ENCODE measurements at regions not wholly inside any gene's neighbourhood (a gene's known extent, or its start where the extent isn't known, plus 50 kb on each side); places are given as distances from the start of the nearest gene placed in this dataset.

- no peaks in the 10 kb centered on the region for H3K4me1 ChIP-seq (ENCODE audit: insufficient read depth, low read length)
- no peaks in the 10 kb centered on the region for H4K20me1 ChIP-seq (ENCODE audit: insufficient read depth, low read length)
- H3K27me3 ChIP-seq (ENCODE audit: insufficient read depth, low read length): no peaks in the 10 kb centered on the region
- no peak overlapping the region for H2AFZ ChIP-seq (ENCODE audit: low read length)
- H3K79me2 ChIP-seq (ENCODE audit: insufficient read depth, low read length): no peaks in the 10 kb centered on the region
- H3K27ac ChIP-seq (ENCODE audit: low read depth, low read length): no peak overlapping the region
- no peaks in the 10 kb centered on the region for H3K9me3 ChIP-seq (ENCODE audit: low read depth, low read length)
- TF ChIP-seq CTCF (IDR thresholded peaks at IDR 0.05; ENCODE audit: extremely low read depth, low read depth, low read length): no peak
- no peaks in the 10 kb centered on the region for H3K36me3 ChIP-seq (ENCODE audit: insufficient read depth, low read length)
- H3K4me3 ChIP-seq (ENCODE audit: insufficient read depth, low read length): no peak overlapping the region
- DNase-seq (ENCODE audit: insufficient read length, low spot score, missing footprints): no peak
- no peak overlapping the region for H3K4me2 ChIP-seq (ENCODE audit: insufficient read depth, low read length)
Measured at GRCh38 chr1:83625646-83626045, 373.3 kb downstream of the TTLL7 start.

GRCh38 chr1:83620016-83620415 lies 378.9 kb downstream of the TTLL7 start:
- Histone ChIP-seq H3K4me2 (ENCODE audit: insufficient read depth, low read length) (no peak overlapping the region), H3K27ac (ENCODE audit: low read depth, low read length) (no peak overlapping the region), H3K27me3 (ENCODE audit: insufficient read depth, low read length) (no peaks in the 10 kb centered on the region), H3K36me3 (ENCODE audit: insufficient read depth, low read length) (no peaks in the 10 kb centered on the region), H3K79me2 (ENCODE audit: insufficient read depth, low read length) (no peaks in the 10 kb centered on the region), H3K9me3 (ENCODE audit: low read depth, low read length) (no peaks in the 10 kb centered on the region), H3K4me3 (ENCODE audit: insufficient read depth, low read length) (no peak overlapping the region), H3K4me1 (ENCODE audit: insufficient read depth, low read length) (no peaks in the 10 kb centered on the region), H2AFZ (ENCODE audit: low read length) (no peak overlapping the region), H4K20me1 (ENCODE audit: insufficient read depth, low read length) (no peaks in the 10 kb centered on the region)
- no peak for TF ChIP-seq CTCF (IDR thresholded peaks at IDR 0.05; ENCODE audit: extremely low read depth, low read depth, low read length)
- no peak for DNase-seq (ENCODE audit: insufficient read length, low spot score, missing footprints)

- Histone ChIP-seq H3K27me3 (ENCODE audit: insufficient read depth, low read length) (no peaks in the 10 kb centered on the region), H3K36me3 (ENCODE audit: insufficient read depth, low read length) (no peaks in the 10 kb centered on the region), H3K79me2 (ENCODE audit: insufficient read depth, low read length) (no peaks in the 10 kb centered on the region), H2AFZ (ENCODE audit: low read length) (no peak overlapping the region), H3K9me3 (ENCODE audit: low read depth, low read length) (no peaks in the 10 kb centered on the region), H3K4me3 (ENCODE audit: insufficient read depth, low read length) (no peak overlapping the region), H3K4me1 (ENCODE audit: insufficient read depth, low read length) (no peaks in the 10 kb centered on the region), H3K4me2 (ENCODE audit: insufficient read depth, low read length) (no peak overlapping the region), H4K20me1 (ENCODE audit: insufficient read depth, low read length) (no peaks in the 10 kb centered on the region), H3K27ac (ENCODE audit: low read depth, low read length) (no peak overlapping the region)
- TF ChIP-seq CTCF (IDR thresholded peaks at IDR 0.05; ENCODE audit: extremely low read depth, low read depth, low read length): no peak
- no peak for DNase-seq (ENCODE audit: insufficient read length, low spot score, missing footprints)
Measured at GRCh38 chr1:83619170-83619896, 379.6 kb downstream of the TTLL7 start.

GRCh38 chr1:83617883-83618282 lies 381.0 kb downstream of the TTLL7 start:
- Histone ChIP-seq H3K4me3 (ENCODE audit: insufficient read depth, low read length) (no peak overlapping the region), H3K4me1 (ENCODE audit: insufficient read depth, low read length) (no peaks in the 10 kb centered on the region), H3K27me3 (ENCODE audit: insufficient read depth, low read length) (no peaks in the 10 kb centered on the region), H3K4me2 (ENCODE audit: insufficient read depth, low read length) (no peak overlapping the region), H3K27ac (ENCODE audit: low read depth, low read length) (no peak overlapping the region), H4K20me1 (ENCODE audit: insufficient read depth, low read length) (no peaks in the 10 kb centered on the region), H3K9me3 (ENCODE audit: low read depth, low read length) (no peaks in the 10 kb centered on the region), H2AFZ (ENCODE audit: low read length) (no peak overlapping the region), H3K79me2 (ENCODE audit: insufficient read depth, low read length) (no peaks in the 10 kb centered on the region), H3K36me3 (ENCODE audit: insufficient read depth, low read length) (no peaks in the 10 kb centered on the region)
- no peak for DNase-seq (ENCODE audit: insufficient read length, low spot score, missing footprints)
- no peak for TF ChIP-seq CTCF (IDR thresholded peaks at IDR 0.05; ENCODE audit: extremely low read depth, low read depth, low read length)
